Activated CD4-positive, alpha-beta T cell treated with anti-CD3 and anti-CD28 coated beads, Interleukin-2, Interleukin-4, amounts not matched to agents 100 ng/mL and 50 ng/mL, durations not matched to agents 16 hours and 8 hours (primary cell): ENCODE measurements at regions not wholly inside any gene's neighbourhood (a gene's known extent, or its start where the extent isn't known, plus 50 kb on each side); places are given as distances from the start of the nearest gene placed in this dataset.

ENCODE experiments used
- DNase-seq: peaks from one replicate; pipeline ENCODE4 v3.0.0-alpha.2; 2020; ENCODE audit warnings: low spot score

DNA sequence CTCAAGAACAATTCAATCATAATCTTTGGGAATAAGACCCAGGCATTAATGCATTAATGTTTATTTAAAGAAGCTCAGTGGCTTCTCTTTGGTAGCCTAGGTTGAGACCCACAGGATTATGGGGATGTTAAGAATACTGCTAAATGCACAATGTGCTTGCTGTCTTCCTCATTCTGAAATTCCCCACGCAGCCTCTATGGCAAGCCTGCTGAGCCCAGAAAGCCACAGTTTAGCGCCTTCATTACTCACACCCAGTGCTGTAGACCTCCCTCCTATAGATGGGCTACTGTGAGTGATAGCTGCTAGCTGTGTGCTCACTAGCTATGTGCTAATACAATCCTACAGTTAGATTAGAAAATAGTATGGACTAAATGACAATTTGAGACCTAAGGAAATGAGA is 90.6 kb downstream of the TNFSF13B start:
- DNase-seq: no peak

DNA sequence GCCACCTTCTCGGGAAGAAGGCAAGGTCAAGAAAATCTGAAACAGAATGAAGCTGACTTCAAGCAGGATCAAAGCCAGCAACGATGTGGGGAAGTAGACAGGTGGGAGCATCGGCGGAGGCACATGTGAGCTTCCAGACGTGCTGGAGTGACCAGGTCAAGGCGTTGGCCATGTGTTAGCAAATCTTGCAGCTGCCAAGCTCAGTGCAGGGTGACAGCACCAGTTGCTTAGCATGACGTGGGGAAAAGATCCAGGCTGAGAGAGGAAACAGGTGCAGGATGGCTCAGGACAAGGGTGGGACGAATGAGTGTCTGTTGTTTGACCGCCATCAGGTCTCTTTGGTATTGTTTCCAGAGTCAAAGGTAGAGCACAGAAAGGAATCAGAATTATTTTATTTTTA is 92.3 kb downstream of the TNFSF13B start:
- DNase-seq: no peak

DNA sequence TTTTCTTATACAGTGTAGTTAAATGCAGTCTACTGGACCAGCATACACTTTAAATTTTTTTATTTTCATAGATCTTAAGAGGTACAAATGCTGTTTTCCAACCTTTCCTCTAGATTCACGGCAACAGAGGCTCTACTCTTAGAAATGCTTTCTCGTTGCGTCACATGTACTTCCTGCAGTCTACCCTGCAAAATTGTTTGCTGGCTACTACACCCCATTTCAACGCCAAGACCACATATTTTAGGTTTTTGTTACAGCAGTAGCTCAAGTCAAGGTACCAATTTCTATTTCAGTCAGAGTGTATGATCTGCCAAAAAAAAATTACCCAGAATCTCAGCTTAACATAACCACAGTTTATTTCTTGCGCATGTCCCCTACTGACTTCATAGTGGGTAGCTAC is 94.1 kb downstream of the TNFSF13B start:
- no peak for DNase-seq

DNA sequence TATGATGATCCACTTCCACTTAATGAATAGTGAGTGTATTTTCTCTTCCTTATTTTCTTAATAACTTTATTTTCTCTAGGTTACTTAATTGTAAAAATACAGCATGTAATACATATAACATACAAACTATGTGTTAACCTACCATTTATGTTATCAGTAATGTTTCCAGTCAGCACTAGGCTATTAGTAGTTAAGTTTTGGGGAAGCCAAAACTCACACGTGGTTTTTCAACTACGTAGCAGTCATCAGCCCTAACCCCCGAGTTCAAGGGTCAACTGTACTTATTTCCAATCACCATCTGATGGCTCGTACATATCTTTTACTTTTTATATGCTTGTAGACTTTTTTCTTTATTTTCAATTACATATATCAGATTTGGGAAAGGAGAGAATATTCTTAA is 95.7 kb downstream of the TNFSF13B start:
- no peak for DNase-seq

DNA sequence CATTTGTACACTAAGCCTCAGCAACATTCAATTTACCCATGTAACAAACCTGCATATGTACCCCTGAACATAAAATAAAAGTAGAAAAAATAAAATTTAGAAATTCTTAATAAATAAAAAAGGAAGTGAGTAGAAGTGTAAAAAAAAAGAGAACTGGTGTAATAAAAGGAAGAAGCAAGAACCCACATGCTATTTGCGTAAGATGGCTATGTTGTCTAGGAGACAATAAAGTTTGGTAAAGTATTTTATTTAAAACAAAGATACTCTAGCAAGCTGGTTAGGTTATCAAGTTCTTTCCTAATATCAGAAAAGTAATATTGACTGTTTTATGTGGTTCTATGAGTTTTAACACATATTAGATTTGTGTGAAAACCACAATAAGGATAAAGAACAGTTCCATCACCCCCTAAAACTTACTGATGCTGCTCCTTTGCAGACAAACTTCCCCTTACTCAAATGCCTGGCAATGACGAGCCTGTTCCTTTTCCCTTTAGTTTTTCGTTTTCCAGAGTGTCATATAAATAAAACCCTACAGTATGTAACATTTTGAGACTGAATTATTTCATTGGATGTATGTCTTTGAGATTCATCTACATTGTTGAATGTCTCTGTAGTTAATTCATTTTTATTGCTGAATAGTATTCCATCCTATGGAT is 98.9 kb downstream of the TNFSF13B start:
- no peak for DNase-seq

DNA sequence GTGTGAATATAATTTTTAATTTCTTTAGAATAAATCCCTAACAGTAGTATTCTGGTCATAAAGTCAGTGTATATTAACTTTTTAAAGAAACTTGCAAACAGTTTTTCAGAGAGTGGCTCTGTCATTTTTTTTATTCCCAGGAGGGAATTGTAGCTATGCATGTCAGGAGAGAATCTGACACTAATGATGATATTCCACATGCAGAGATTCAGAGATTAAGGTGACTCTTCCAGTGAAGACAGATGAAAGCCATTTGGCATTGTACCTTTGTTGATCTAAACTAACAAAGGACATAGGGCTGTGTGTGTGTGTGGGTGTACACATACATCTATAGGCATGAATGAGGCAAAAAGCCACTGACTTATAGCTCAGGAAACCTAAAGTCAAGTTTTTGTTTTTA is 99.9 kb downstream of the TNFSF13B start:
- no peak for DNase-seq

DNA sequence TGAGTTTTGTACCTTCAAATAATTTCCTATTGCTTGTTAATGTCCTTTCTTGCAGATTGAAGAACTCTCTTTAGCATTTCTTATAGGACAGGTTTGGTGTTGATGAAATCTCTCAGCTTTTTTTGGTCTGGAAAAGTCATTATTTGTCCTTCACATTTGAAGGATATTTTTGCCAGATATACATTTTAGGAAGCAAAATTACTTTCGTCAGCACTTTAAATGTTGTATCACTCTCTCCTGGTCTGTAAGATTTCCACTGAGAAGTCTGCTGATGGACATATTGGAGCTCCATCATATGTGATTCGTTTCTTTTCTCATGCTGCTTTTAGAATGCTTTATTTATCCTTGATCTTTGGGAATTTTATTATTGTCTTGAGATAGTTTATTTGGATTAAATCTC is 105.5 kb downstream of the TNFSF13B start:
- no peak for DNase-seq

DNA sequence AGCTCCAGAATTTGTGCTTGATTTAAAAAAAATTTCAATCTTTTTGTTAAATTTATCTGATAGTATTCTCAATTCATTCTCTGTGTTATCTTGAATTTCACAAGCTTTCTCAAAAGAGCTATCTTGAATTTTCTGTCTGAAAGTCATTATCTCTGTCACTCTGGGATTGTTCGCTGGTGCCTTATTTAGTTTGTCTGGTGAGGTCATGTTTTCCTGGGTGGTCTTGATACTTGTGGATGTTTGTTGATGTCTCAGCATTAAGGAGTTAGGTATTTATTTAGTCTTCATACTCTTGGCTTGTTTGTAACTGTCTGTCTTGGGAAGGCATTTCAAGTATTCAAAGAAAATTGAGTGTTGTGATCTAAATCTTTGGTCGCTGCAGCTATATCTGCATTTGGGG is 106.3 kb downstream of the TNFSF13B start:
- no peak for DNase-seq

DNA sequence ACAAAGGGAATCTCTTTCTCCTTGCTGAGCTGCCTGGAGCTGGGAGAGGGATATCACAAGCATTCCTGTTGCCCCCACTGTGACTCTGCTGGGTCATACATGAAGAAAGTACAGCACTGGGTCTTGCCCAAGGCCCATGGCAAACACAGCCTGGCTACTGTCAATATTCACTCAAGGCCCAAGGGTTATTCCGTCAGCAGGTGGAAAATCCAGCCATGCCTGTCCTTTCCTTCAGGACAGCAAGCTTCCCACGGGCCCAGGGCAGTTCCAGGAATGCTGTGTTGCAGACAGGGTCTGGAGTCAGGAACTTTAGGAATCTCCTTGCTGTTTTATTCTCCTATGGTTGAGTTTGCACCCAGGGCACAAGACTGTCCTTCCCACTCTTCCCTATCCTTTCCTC is 106.8 kb downstream of the TNFSF13B start:
- DNase-seq: no peak

DNA sequence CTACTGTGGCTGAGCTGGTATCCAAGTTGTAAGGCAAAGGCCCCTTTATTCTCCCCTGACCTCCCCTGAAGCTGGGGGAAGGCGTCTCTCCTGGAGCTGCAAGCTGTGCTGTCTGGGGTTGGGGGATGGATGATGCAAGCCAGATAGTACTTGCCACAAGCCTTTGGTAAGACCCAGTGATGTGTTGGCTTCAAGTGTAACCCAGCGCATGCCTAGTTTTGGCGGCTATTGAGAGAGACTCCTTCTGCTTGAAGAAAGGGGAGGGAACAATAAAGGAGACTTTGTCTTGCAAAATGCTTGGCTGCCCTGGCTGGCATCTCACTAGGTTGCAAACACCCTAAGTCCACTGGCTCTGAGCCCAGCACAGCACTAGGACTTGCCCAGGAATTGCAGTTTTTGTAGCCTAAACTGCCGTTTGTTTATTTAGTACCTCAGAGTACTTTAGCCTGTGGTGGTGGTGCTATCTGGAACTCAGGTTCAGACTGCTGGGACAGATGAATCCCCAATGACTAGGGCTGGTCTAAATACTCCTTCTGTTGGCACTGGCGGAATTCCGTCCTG is 108.2 kb downstream of the TNFSF13B start:
- no peak for DNase-seq

DNA sequence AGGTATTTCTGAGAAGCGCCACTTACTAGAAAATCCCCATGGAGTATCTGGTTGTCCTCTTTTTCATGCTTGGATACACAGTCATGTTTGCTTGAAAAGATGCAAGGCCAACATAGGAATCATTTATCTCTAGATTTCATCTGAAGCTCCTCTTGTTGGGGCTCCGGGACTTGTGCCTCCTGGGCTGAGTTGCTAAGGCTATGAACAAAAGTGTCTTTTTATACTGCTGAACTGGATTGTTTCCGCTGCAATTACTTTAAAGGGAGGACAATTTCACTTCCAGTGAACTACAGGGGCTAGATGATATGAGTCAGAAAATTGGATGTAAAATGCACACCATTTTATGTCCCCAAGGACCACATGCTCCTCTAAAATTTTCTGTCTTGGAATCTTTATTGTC is 114.1 kb downstream of the TNFSF13B start:
- DNase-seq: no peak

DNA sequence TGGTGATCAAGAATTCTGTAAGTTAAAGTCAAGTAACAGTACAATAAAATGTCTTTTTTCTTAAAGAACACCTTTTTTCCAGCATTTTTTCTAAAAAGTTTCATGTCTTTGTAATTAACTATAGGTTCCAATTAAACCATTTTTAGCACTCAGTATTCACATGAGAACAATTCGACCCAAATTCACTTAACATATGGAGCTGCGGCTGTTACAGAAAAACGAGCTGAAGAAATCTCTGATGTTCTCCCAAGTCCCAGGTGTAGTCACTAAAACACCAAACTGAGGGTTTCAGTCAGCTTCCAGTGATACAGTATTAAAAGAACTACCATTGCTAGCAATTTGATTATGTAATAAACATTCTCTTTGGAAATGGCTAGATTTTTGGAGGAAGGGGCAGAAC is 117.6 kb downstream of the TNFSF13B start:
- DNase-seq: no peak

DNA sequence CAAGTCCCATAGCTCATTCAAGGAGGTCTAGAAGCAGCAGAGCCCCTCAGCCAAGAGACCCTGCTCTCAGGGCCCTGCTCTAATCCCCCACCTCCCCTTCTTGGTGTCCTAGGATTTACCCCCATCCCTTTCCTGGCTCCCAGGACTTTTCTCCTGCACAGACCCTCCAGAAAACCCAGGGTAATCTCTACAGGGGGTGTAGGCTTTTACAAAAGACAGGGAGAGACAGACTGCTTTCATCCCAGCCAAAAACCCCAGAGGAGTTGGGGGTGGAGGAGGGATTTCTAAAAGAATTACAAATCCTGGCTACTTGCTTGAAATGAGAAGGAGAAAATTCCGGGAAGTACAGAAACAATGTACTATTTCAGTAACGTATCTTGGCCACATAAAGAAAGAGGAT is 133.3 kb downstream of the TNFSF13B start:
- DNase-seq: no peak

DNA sequence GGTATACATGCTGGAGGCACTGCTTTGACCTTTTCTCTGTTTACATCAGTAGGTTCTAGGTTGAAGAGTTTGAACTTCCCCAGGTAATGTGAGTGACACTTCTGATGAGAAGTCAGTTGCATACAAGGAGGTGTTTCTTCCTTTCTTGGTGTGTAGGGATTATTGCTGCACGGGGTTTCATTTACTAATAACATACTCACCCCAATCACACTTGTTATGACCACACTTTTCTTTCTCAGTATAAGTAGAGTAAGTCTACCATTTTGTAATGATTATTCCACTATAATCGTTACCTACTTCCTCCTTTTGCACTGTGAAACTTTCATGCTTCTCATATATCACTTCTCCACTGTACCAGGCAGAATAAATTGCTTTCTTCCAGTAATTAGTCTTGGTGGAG is 138.0 kb downstream of the TNFSF13B start:
- DNase-seq: no peak

DNA sequence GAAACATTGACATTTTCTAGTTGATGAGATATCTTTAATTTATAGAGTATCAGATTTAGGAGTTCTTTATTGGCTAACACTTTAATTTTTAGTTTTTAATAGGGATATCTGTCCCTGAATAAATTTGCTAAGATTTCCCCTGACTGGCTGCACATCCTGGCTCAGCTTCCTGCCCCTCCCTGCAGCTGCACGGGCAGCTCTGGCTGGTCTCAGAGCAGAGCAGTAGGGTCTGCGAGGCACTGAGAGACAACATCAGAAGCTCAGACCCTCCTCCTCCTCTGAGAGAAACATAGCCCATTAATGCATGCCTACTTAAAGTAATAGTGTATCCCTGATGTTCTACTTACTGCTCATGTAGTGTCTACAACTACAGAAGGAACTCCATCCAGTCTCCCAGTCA is 139.2 kb downstream of the TNFSF13B start:
- no peak for DNase-seq

DNA sequence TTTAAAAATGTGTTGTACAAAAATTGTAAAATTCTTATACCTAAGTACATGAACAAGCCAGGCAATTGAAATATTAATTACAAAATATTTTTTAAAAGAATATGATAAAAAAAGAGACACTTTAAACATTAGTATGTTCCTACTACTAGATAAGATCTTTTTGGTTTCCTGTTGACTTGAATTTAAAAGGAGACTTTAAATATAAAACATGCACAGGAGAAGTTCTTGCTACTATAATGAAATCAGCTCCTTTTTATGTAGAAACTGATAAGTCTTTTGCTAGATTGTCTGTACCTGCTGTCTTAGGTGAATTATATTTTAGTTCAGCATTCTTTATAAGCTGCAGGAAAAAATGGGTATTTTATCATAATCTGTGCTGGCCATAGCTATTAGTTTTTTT is 140.2 kb downstream of the TNFSF13B start:
- no peak for DNase-seq

DNA sequence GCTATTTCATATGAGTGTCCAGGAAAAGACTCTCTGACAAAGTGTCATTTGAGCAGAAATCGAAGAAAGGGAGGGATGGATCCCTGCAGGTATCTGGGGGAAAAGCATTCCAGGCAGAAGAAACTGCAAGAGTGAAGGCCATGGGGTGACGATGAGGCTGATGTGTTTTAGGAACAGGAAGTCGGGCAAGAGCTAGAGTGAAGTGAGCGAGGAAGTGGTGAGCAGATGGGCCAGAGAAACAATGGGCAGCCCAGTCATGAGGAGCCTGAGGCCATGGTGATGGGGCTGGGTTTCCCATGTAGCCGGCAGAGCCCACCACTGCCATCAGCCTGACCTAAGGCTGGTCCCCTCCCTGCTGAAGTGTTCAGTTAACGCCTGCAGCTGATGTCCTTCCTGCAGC is 150.2 kb downstream of the TNFSF13B start:
- no peak for DNase-seq

DNA sequence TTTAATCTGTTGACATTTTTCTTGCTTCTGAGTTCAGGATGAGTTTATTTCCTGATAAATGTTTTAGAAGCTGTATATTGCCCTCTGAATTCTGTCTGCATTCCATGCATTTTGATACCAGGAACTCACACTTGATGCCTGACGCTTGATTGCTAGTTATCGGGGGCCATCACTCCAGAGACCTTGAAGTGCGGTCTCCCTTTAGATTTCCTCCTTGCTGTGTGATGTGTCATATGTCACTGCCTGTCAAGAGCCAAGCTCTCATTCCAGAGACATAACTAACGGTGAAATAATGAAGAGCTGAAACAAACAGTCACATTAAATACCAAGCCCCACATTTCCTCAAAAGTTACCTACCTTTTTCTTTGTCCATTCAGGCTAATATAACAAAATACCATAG is 155.5 kb downstream of the TNFSF13B start:
- DNase-seq: no peak

DNA sequence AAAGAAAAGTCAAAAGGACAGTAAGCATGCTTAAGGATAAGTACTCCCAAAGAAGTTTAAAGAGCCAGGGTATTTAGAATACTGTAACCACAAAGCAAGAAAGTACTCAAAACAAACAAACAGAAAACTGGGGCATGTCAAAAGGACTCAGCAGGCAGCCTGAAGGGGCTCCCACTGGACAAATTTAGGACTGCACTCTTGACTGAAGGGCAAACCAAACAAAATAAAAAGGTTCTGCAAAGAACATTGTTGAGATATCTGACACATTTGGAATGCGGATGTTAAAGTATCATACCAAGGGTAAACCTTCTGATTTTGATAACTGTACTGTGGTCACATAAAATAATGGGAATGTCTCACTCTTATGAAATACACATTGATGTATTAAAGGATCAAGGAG is 157.4 kb downstream of the TNFSF13B start:
- DNase-seq: no peak

DNA sequence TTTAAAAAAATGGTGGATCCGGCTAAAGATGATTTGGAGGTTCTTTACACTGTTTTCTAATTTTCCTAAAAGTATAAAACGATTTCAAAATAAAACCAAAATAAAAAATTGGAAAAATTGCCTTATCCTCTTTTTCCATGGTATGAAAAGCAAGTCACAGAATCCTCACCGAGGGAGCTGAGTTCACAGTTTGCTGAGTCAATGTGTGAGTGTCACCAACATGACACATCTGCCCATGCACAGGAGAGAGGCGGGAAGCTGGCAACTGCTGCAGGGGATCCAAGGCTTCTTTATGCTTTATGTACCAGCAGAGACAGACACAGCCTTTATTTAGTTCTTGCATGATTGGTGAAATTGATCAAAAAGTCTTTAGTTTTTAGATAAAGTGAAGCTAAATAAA is 157.8 kb downstream of the TNFSF13B start:
- no peak for DNase-seq

DNA sequence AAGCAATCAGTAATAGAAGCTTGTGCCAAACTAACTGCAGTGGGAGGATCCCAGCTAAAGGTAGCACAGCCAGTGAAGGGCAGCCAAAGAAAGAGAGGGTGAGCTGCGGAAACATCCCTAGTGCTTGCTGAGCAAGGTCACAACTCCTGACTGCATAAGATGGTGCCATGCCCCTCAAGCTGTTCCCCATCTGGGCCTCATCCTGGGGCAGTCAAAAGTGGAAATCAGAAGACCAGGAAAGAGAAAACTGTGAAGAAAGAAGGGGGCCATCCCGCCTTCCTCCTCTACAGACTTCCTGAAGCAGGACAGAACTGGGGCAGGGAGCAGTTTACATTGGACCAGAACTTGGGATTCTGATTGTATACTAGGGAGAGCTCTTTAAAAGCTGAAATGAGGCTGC is 159.2 kb downstream of the TNFSF13B start:
- DNase-seq: no peak

DNA sequence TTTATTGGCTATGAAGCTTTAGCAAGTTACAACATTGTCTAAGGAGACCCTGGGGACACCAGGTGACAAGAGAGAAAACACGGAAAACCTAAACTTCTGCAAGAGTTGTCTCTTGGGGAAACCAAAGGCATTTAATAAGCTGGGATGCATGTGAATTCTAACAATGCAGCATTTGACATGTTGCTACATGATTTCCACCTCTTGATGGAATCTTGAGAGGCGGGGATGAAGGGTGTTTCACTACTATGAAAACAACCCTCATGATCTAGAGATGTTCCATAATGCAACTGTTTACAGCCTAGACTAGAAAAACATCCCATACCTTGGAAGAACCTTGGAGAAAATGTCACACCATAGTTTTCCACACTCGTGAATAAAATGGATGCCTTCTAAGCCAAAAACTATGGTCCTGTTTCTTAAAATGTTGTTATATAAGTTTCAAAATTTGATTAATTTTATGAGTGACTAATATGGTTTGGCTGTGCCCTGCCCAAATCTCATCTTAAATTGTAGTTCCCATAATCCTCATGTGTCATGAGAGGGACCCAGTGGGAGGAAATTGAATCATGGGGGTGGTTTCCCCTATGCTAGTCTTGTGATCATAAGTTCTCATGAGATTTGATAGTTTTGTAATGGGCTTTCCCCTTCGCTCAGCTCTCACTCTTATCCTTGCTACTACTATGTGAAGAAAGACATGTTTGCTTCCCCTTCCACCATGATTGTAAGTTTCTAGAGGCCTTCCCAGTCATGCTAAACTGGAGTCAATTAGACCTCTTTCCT is 164.6 kb downstream of the TNFSF13B start:
- no peak for DNase-seq

DNA sequence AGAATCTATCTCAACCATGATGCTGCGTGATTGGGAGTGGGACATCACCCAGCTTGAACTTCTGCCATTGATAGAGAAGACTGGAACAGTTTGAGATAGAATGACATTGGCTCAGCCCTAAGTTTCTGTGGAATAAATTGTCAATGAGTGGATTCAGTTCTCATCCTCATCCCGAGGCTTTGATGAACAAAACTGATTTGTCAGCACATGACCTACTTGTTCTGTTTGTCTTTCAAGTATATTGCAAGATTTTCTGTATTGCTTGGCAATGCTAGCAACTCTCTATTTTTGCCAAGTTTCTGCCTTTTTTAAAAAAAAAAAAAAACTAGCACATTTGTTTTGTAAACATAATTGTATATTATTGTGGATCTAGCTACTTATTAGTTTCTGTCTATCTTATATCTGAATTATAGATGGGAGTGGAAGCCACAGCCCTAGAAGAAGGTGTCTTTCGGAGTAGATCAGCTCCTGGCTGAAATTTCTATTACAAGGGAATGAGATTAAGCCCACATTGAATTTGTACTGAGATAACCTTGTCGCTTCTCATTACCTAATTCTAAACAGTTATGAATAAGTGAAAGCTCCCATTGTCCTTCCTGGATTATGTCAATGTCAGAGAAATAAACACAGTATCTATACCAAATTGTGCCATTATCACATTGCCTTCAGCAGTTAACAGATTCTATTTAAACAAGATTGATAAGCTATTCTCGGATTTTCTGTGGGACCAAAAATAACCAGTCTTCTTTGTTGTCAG is 166.1 kb downstream of the TNFSF13B start:
- DNase-seq: no peak
